Gastrocnemius medialis (tissue), 4 donors: ENCODE measurements at regions not wholly inside any gene's neighbourhood (a gene's known extent, or its start where the extent isn't known, plus 50 kb on each side); places are given as distances from the start of the nearest gene placed in this dataset.

Experiments used
- POLR2A ChIP-seq, 2 donors: fragments of 450-650 bp; IDR thresholded peaks; one replicate each; pipeline ENCODE4 v1.6.1; 2017; ENCODE audit warnings: antibody characterized with exemption in 2 of 2, mild to moderate bottlenecking in 2 of 2, moderate library complexity in 2 of 2
- TF ChIP-seq, protein P1 (sequence below), 5 experiments: fragments of 450-650 bp in 3 of 5; fragments of 200-600 bp in 2 of 5; sonication (generic) in 2 of 5; IDR thresholded peaks in 4 of 5; conservative IDR thresholded peaks in 1 of 5; 1 replicate in 4 of 5; 2 replicates in 1 of 5; pipeline ENCODE4 v1.5.1; 2016 to 2019; ENCODE audit warnings: antibody characterized with exemption in 5 of 5, mild to moderate bottlenecking in 3 of 5, moderate library complexity in 3 of 5

DNA sequence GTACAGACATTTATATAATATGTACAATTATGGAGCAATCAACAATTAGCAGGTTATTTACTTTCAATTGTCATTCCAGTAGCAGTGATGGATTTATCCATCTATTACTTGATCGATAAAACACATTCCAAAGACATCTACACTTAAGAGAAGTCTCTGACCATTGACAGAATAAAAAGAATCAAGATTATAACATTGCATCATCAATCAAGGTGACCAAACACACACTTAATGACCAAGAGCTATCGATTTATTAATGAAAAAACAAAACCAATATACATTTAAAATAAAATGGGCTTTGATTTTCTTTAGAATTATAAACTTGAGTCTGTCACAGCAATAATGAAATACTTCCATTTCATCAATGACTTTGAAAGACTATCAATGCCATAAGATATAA lies 170.2 kb upstream of the CDKN3 start:
- TF ChIP-seq, protein P1, sequence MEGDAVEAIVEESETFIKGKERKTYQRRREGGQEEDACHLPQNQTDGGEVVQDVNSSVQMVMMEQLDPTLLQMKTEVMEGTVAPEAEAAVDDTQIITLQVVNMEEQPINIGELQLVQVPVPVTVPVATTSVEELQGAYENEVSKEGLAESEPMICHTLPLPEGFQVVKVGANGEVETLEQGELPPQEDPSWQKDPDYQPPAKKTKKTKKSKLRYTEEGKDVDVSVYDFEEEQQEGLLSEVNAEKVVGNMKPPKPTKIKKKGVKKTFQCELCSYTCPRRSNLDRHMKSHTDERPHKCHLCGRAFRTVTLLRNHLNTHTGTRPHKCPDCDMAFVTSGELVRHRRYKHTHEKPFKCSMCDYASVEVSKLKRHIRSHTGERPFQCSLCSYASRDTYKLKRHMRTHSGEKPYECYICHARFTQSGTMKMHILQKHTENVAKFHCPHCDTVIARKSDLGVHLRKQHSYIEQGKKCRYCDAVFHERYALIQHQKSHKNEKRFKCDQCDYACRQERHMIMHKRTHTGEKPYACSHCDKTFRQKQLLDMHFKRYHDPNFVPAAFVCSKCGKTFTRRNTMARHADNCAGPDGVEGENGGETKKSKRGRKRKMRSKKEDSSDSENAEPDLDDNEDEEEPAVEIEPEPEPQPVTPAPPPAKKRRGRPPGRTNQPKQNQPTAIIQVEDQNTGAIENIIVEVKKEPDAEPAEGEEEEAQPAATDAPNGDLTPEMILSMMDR (IDR thresholded peaks at IDR 0.05 in 4 of 5, conservative IDR thresholded peaks at IDR 0.05 in 1 of 5) = no peak
- TF ChIP-seq POLR2A (IDR thresholded peaks at IDR 0.05) = no peak
